Suprapubic skin (tissue), 4 donors: ENCODE measurements at regions not wholly inside any gene's neighbourhood (a gene's known extent, or its start where the extent isn't known, plus 50 kb on each side); places are given as distances from the start of the nearest gene placed in this dataset.

ENCODE experiments used
- DNase-seq, 2 donors: peaks; one replicate each; pipeline ENCODE4 v3.0.0-alpha.2; 2019; ENCODE audit warnings: low spot score in 2 of 2
- H3K27ac ChIP-seq: fragments of 200-600 bp; sonication (generic); one replicate; pipeline ENCODE4 v1.5.1; 2019
- H3K27me3 ChIP-seq: fragments of 200-600 bp; sonication (generic); one replicate; pipeline ENCODE4 v1.5.1; 2019
- H3K36me3 ChIP-seq: fragments of 200-600 bp; sonication (generic); one replicate; pipeline ENCODE4 v1.5.1; 2019
- H3K4me1 ChIP-seq: fragments of 200-600 bp; sonication (generic); one replicate; pipeline ENCODE4 v1.5.1; 2019
- H3K4me3 ChIP-seq: fragments of 200-600 bp; sonication (generic); one replicate; pipeline ENCODE4 v1.5.1; 2019; ENCODE audit warnings: mild to moderate bottlenecking
- H3K9me3 ChIP-seq: fragments of 200-600 bp; sonication (generic); one replicate; pipeline ENCODE4 v1.5.1; 2019
- EP300 ChIP-seq: sonication (generic); formaldehyde crosslinking; IDR thresholded peaks from one replicate; pipeline ENCODE4 v1.6.1; 2017; ENCODE audit warnings: antibody characterized with exemption
- POLR2A ChIP-seq, 2 donors: fragments of 450-650 bp; IDR thresholded peaks; one replicate each; pipeline ENCODE4 v1.6.1; 2017; ENCODE audit warnings: antibody characterized with exemption in 2 of 2, mild to moderate bottlenecking in 2 of 2, moderate library complexity in 2 of 2
- POLR2AphosphoS5 ChIP-seq, 3 donors: sonication (generic); formaldehyde crosslinking; IDR thresholded peaks; one replicate each; pipeline ENCODE4 v1.6.1; 2017; ENCODE audit warnings: antibody characterized with exemption in 3 of 3
- WGBS: methylation state at CpG from one replicate; pipeline ENCODE4 v1.1.5; 2018; 5-methylcytosine and 5-hydroxymethylcytosine counted together
- TF ChIP-seq, protein P1 (sequence below), 2 donors: fragments of 200-600 bp in 1 of 2; fragments of 450-650 bp in 1 of 2; sonication (generic) in 1 of 2; IDR thresholded peaks; one replicate each; pipeline ENCODE4 v1.5.1; 2016 to 2019; ENCODE audit warnings: antibody characterized with exemption in 2 of 2, mild to moderate bottlenecking in 1 of 2, moderate library complexity in 1 of 2

- Histone ChIP-seq H3K4me1 (peaks cover 34% of the 10 kb centered on the region), H3K27ac (peak overlapping the region; percentile 83), H3K4me3 (peak overlapping the region; percentile 13), H3K9me3 (no peaks in the 10 kb centered on the region), H3K36me3 (no peaks in the 10 kb centered on the region), H3K27me3 (no peaks in the 10 kb centered on the region)
- DNase-seq: no peak
- TF ChIP-seq, protein P1, sequence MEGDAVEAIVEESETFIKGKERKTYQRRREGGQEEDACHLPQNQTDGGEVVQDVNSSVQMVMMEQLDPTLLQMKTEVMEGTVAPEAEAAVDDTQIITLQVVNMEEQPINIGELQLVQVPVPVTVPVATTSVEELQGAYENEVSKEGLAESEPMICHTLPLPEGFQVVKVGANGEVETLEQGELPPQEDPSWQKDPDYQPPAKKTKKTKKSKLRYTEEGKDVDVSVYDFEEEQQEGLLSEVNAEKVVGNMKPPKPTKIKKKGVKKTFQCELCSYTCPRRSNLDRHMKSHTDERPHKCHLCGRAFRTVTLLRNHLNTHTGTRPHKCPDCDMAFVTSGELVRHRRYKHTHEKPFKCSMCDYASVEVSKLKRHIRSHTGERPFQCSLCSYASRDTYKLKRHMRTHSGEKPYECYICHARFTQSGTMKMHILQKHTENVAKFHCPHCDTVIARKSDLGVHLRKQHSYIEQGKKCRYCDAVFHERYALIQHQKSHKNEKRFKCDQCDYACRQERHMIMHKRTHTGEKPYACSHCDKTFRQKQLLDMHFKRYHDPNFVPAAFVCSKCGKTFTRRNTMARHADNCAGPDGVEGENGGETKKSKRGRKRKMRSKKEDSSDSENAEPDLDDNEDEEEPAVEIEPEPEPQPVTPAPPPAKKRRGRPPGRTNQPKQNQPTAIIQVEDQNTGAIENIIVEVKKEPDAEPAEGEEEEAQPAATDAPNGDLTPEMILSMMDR (IDR thresholded peaks at IDR 0.05): no peak
- TF ChIP-seq POLR2AphosphoS5 (IDR thresholded peaks at IDR 0.05): no peak
- TF ChIP-seq POLR2A (IDR thresholded peaks at IDR 0.05): no peak
- TF ChIP-seq EP300: no peak
- WGBS: 13% methylated on average over 5 of the region's 5 CpGs
Observed at GRCh38 chr3:27590437-27591298, 106.5 kb upstream of the SLC4A7 start.

GRCh38 chr3:27589795-27590194, 105.6 kb upstream of the SLC4A7 start:
- Histone ChIP-seq H3K27me3 (no peaks in the 10 kb centered on the region), H3K4me1 (peaks cover 39% of the 10 kb centered on the region), H3K9me3 (no peaks in the 10 kb centered on the region), H3K4me3 (no peak overlapping the region), H3K36me3 (no peaks in the 10 kb centered on the region), H3K27ac (peak overlapping the region; percentile 83)
- no peak for DNase-seq
- TF ChIP-seq POLR2A (IDR thresholded peaks at IDR 0.05) (no peak), EP300 (no peak), POLR2AphosphoS5 (IDR thresholded peaks at IDR 0.05) (no peak)
- TF ChIP-seq, protein P1 (IDR thresholded peaks at IDR 0.05): no peak
- 94% methylated on average over 1 of the region's 1 CpG for WGBS

DNA sequence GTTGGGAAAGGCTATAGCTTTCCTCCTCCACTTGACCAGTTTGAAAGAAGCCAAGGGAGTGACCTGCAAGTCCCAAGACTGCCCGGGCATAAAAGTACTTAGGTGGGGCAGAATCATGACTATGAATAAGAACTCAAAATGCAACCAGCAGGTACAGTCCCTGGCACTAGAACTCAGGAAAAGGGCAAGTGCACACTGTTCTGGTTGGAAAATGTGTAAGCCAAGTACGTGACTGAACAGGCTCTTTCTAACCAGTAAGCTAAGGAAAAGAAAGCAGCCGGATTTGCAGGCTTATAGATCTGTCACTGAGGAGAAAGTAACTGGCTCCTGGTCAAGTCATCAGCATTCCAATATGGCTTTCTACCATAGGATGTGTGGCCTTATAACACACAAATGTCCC, 101.2 kb upstream of the SLC4A7 start:
- Histone ChIP-seq H3K4me1 (peaks cover 20% of the 10 kb centered on the region), H3K27me3 (no peaks in the 10 kb centered on the region), H3K27ac (peak overlapping the region; percentile 1), H3K4me3 (no peak overlapping the region), H3K9me3 (no peaks in the 10 kb centered on the region), H3K36me3 (no peaks in the 10 kb centered on the region)
- WGBS: 31% methylated on average over 3 of the region's 3 CpGs
- DNase-seq: no peak
- no peak for TF ChIP-seq EP300
- no peak for TF ChIP-seq POLR2A (IDR thresholded peaks at IDR 0.05)
- no peak for TF ChIP-seq POLR2AphosphoS5 (IDR thresholded peaks at IDR 0.05)
- TF ChIP-seq, protein P1 (IDR thresholded peaks at IDR 0.05): no peak

GRCh38 chr3:27584874-27585273, 100.7 kb upstream of the SLC4A7 start:
- Histone ChIP-seq H3K27ac (peak overlapping the region; percentile 1), H3K4me3 (no peak overlapping the region), H3K27me3 (no peaks in the 10 kb centered on the region), H3K4me1 (peaks cover 15% of the 10 kb centered on the region), H3K9me3 (no peaks in the 10 kb centered on the region), H3K36me3 (no peaks in the 10 kb centered on the region)
- DNase-seq: no peak
- 32% methylated on average over 2 of the region's 2 CpGs for WGBS
- TF ChIP-seq, protein P1 (IDR thresholded peaks at IDR 0.05): no peak
- TF ChIP-seq EP300 (no peak), POLR2A (IDR thresholded peaks at IDR 0.05) (no peak), POLR2AphosphoS5 (IDR thresholded peaks at IDR 0.05) (no peak)

DNA sequence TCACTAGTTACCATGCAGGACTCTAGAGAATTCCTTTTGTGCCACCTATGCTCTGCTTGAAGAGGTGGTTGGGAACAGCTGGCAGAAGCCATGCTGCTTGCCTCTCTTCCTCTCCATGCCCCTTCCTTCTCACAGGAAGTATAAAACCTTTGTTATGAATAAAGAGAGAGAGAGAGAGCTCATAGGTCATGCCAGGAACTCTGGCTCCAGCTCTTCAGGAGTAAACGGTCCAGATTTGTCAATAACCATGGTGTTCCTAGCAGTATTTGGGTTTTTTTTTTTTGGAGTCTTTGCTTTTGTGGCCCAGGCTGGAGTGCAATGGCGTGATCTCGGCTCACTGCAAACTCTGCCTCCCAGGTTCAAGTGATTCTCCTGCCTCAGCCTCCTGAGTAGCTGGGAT, 97.7 kb upstream of the SLC4A7 start:
- no peaks in the 10 kb centered on the region for H3K9me3 ChIP-seq
- TF ChIP-seq EP300 (no peak), POLR2AphosphoS5 (IDR thresholded peaks at IDR 0.05) (no peak), POLR2A (IDR thresholded peaks at IDR 0.05) (no peak)
- TF ChIP-seq, protein P1 (IDR thresholded peaks at IDR 0.05): no peak
- DNase-seq: no peak
- H3K36me3 ChIP-seq: no peaks in the 10 kb centered on the region
- no peak overlapping the region for H3K27ac ChIP-seq
- no peaks in the 10 kb centered on the region for H3K27me3 ChIP-seq
- H3K4me3 ChIP-seq: no peak overlapping the region
- 82% methylated on average over 3 of the region's 3 CpGs for WGBS
- peaks cover 15% of the 10 kb centered on the region for H3K4me1 ChIP-seq
